PC-3 (cell line): ENCODE measurements at regions not wholly inside any gene's neighbourhood (a gene's known extent, or its start where the extent isn't known, plus 50 kb on each side); places are given as distances from the start of the nearest gene placed in this dataset.
A peak's percentile ranks its signal among the peaks of the same experiment; 100 is the strongest.

Experiments used
- ATAC-seq: fragments of 200-7000 bp; cut with Tn5 transposase; 2 replicates; pipeline ENCODE4 v1.9.1; 2020; ENCODE audit warnings: mild to moderate bottlenecking, moderate library complexity
- BruUV-seq: library from RNA; stranded (reverse); fragments of 400-500 nt; replicated peaks from 2 replicates; lab custom pipeline; 2021; lab: Mats Ljungman, UMichigan
- CTCF ChIA-PET: fragments of 300-600 bp; sonication (Branson Sonifier 250); formaldehyde crosslinking; loops from one replicate; lab custom pipeline; 2022; ENCODE audit warnings: antibody characterized with exemption; lab: Charles Lee
- POLR2A ChIA-PET: fragments of 300-600 bp; sonication (Branson Sonifier 250); formaldehyde crosslinking; loops from one replicate; lab custom pipeline; 2022; ENCODE audit warnings: antibody characterized with exemption; ENCODE audit not compliant: unreplicated experiment; lab: Charles Lee
- DNase-seq: peaks from one replicate; pipeline ENCODE4 v3.0.0-alpha.2; 2015
- H2AFZ ChIP-seq: fragments of 300-600 bp; sonication (generic); 2 replicates; pipeline ENCODE4 v1.6.0; 2016; ENCODE audit warnings: antibody characterized with exemption, low read length
- H3F3A ChIP-seq: fragments of 300-600 bp; sonication (generic); one replicate; pipeline ENCODE4 v1.6.0; 2017; ENCODE audit warnings: antibody characterized with exemption, low read length, control low read depth, mild to moderate bottlenecking; ENCODE audit not compliant: unreplicated experiment
- H3K27ac ChIP-seq: fragments of 300-600 bp; sonication (generic); 2 replicates; pipeline ENCODE4 v1.5.1; 2016; ENCODE audit warnings: mild to moderate bottlenecking, low read length
- H3K27me3 ChIP-seq: fragments of 300-600 bp; sonication (generic); 2 replicates; pipeline ENCODE4 v1.6.1; 2016; ENCODE audit warnings: low read length, mixed read lengths
- H3K36me3 ChIP-seq: fragments of 300-600 bp; sonication (generic); 2 replicates; pipeline ENCODE4 v1.6.1; 2016; ENCODE audit warnings: low read depth, mixed run types, low read length, mixed read lengths
- H3K4me1 ChIP-seq: fragments of 300-600 bp; sonication (generic); 2 replicates; pipeline ENCODE4 v1.5.1; 2016; ENCODE audit warnings: low read length; ENCODE audit not compliant: insufficient read depth
- H3K4me2 ChIP-seq: fragments of 300-600 bp; sonication (generic); 2 replicates; pipeline ENCODE4 v1.6.0; 2016; ENCODE audit warnings: low read length
- H3K4me3 ChIP-seq: fragments of 300-600 bp; sonication (generic); 2 replicates; pipeline ENCODE4 v1.5.1; 2016; ENCODE audit warnings: mild to moderate bottlenecking, low read length, mixed read lengths
- H3K79me2 ChIP-seq: fragments of 300-600 bp; sonication (generic); 2 replicates; pipeline ENCODE4 v1.6.1; 2017; ENCODE audit warnings: low read length, mixed read lengths
- H3K9ac ChIP-seq: fragments of 300-600 bp; sonication (generic); 2 replicates; pipeline ENCODE4 v1.6.0; 2016; ENCODE audit warnings: mild to moderate bottlenecking, low read length
- H3K9me2 ChIP-seq: fragments of 300-600 bp; sonication (generic); replicated peaks from 2 replicates; pipeline ENCODE4 v1.6.1; 2016; ENCODE audit warnings: mixed run types, low read length, mixed read lengths
- H3K9me3 ChIP-seq: fragments of 300-600 bp; sonication (generic); 2 replicates; pipeline ENCODE4 v1.6.1; 2016; ENCODE audit warnings: low read length, mixed read lengths
- H4K20me1 ChIP-seq: fragments of 300-600 bp; sonication (generic); 2 replicates; pipeline ENCODE4 v1.6.1; 2016; ENCODE audit warnings: low read length, mixed read lengths
- CTCF ChIP-seq: fragments of 300-600 bp; sonication (generic); conservative IDR thresholded peaks from 2 replicates; pipeline ENCODE4 v1.5.1; 2017; ENCODE audit warnings: antibody characterized with exemption, low read depth, mild to moderate bottlenecking, low read length
- EZH2 ChIP-seq: fragments of 300-600 bp; sonication (generic); IDR thresholded peaks from one replicate; pipeline ENCODE4 v1.6.1; 2017; ENCODE audit warnings: antibody characterized with exemption, mild to moderate bottlenecking, low read length; ENCODE audit not compliant: unreplicated experiment
- EZH2phosphoT487 ChIP-seq: fragments of 300-600 bp; sonication (generic); IDR thresholded peaks from 2 replicates; pipeline ENCODE4 v1.6.1; 2018; ENCODE audit warnings: mild to moderate bottlenecking, antibody characterized with exemption, low read length, borderline replicate concordance
- intact Hi-C: fragments of 100-400 bp; cut with micrococcal nuclease; formaldehyde crosslinking; loops from 2 replicates; pipeline ENCODE4 v1.9.0; 2023

- ATAC-seq (no peak), DNase-seq (no peak)
- H3K79me2 ChIP-seq, result no peaks in the 10 kb centered on the region
- CTCF ChIA-PET, result no interaction called here
- no peaks in the 10 kb centered on the region for H3K4me1 ChIP-seq
- no peaks in the 10 kb centered on the region for H3K9me2 ChIP-seq
- no peak overlapping the region for H3K4me2 ChIP-seq
- POLR2A ChIA-PET, result no interaction called here
- no peaks in the 10 kb centered on the region for H3K36me3 ChIP-seq
- no peak for TF ChIP-seq EZH2
- no peak for TF ChIP-seq CTCF
- no peak for TF ChIP-seq EZH2phosphoT487
- H3K9me3 ChIP-seq, result no peaks in the 10 kb centered on the region
- no TSS peak for BruUV-seq
- no peaks in the 10 kb centered on the region for H3F3A ChIP-seq
- H3K9ac ChIP-seq, result no peak overlapping the region
- no peak overlapping the region for H3K4me3 ChIP-seq
- intact Hi-C loops, result no loop called here
- no peak overlapping the region for H2AFZ ChIP-seq
- no peak overlapping the region for H3K27ac ChIP-seq
- H4K20me1 ChIP-seq, result no peaks in the 10 kb centered on the region
- H3K27me3 ChIP-seq, result no peaks in the 10 kb centered on the region
These were observed 66.2 kb downstream of the IZUMO3 start for GRCh38 chr9:24479361-24480059.

- POLR2A ChIA-PET, result no interaction called here
- no TSS peak for BruUV-seq
These were observed 81.3 kb downstream of the IZUMO3 start for GRCh38 chr9:24464319-24464951.

More at GRCh38 chr9:24464319-24464951, 81.3 kb downstream of the IZUMO3 start:
- H3K27me3 ChIP-seq, result no peaks in the 10 kb centered on the region
- H3K9ac ChIP-seq, result no peak overlapping the region
- no peak overlapping the region for H2AFZ ChIP-seq
- H3K79me2 ChIP-seq, result no peaks in the 10 kb centered on the region
- TF ChIP-seq EZH2 (no peak), EZH2phosphoT487 (no peak), CTCF (no peak)
- no peak overlapping the region for H3K27ac ChIP-seq
- H3K9me2 ChIP-seq, result no peaks in the 10 kb centered on the region
- peak; percentile 12 for DNase-seq
- no peaks in the 10 kb centered on the region for H4K20me1 ChIP-seq
- H3K36me3 ChIP-seq, result no peaks in the 10 kb centered on the region
- H3K9me3 ChIP-seq, result no peaks in the 10 kb centered on the region
- H3K4me1 ChIP-seq, result no peaks in the 10 kb centered on the region
- H3F3A ChIP-seq, result no peaks in the 10 kb centered on the region
- CTCF ChIA-PET, result no interaction called here
- H3K4me2 ChIP-seq, result no peak overlapping the region
- H3K4me3 ChIP-seq, result no peak overlapping the region
- peak; percentile 69 for ATAC-seq
- intact Hi-C loops, result no loop called here
